GM19395 (cell line): ENCODE measurements at regions not wholly inside any gene's neighbourhood (a gene's known extent, or its start where the extent isn't known, plus 50 kb on each side); places are given as distances from the start of the nearest gene placed in this dataset.

Source experiments
- ATAC-seq: cut with Tn5 transposase; IDR thresholded peaks from one replicate; pipeline ENCODE4 v1.9.1; 2021; ENCODE audit warnings: mild to moderate bottlenecking, moderate library complexity; ENCODE audit not compliant: unreplicated experiment

DNA sequence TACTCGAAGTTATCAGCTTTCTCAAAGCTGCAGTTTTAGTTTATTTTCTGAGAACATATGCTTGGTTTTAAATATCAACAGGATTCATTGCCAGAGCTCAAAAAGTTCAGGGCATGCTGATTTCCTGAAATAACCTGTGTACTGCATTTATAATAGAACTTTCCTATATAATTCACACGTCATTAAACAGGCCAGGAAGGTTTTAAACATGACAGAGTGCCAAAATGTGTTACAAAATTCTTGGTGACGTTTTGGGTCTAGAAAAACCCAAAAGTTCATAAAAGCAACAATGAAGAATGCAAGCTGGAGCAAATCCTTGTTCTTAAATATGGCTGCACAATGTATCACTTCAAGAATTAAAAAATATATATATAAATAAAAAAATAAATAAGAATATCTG is 1139.1 kb downstream of the CDH11 start:
- ATAC-seq: no peak

DNA sequence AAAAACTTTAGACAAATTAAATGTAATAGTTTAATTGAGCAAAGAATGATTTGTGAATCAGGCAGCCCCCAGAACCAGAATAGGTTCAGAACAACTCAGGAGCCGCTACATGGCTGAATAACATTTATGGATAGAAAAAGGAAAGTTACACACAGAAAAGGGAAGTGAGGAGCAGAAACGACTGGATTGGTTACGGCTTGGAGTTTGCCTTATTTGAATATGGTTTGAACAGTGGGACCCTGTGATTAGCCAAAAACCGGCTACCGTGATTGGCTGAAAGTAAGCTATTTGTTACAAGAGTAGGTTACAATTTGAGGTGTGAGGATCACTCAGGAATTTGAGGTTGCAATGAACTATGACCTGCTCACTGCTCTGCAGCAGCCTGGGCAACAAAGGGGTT is 1139.8 kb downstream of the CDH11 start:
- no peak for ATAC-seq

DNA sequence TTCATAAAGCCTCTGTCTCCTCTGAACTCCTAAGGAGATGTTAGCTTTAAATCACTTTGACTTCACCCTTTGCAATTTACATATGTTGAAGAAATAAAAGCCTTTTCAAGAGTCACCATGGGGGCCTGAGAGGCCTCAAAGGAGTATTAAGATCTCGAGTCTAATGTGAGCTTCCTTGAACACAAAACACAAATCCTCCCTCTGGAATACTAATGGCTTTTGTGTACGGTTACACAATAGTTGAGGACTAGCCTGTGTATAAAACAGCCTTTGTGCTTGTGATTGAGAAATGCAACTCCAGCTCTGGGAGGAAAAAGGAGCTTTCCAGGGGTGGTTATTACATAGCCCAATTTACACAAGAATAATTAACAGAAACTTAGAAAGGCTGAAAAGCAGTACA is 1140.2 kb downstream of the CDH11 start:
- ATAC-seq: no peak

DNA sequence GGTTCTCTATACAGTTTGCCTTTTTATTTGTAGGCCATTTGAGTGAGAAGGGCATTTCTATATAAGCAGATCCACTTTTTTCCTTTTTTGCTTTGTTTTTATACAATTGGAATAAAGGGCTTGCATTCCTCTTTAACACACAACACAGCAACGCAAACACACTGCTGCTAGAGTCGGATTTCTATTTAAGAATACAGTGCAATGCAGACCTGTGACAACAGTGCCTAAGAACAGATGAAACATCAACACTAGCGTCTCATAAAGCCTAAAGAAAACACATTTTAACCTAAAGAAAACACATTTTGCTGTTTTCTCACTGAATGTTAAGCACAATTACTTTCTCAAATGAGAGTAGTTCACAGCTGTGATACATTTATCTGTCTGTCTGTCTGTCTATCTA is 1141.1 kb downstream of the CDH11 start:
- ATAC-seq: no peak

DNA sequence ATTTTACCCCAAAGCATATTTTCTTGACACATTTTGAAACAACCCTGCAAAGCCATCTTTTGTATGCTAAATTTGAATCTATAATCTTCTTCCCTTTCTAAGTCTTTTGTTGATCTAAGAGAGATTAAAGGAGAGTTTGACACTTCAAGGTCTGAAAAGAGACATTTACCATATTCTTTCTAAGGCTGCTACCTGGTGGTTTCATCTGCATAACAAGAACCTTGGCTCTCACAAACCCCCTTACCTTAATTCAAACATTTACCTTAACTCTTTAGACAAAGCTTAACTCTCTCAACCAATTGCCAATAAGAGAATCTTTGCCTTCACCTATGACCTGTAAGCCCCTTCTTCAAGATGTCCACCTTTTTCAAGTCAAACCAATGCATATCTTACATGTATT is 1143.6 kb downstream of the CDH11 start:
- no peak for ATAC-seq

DNA sequence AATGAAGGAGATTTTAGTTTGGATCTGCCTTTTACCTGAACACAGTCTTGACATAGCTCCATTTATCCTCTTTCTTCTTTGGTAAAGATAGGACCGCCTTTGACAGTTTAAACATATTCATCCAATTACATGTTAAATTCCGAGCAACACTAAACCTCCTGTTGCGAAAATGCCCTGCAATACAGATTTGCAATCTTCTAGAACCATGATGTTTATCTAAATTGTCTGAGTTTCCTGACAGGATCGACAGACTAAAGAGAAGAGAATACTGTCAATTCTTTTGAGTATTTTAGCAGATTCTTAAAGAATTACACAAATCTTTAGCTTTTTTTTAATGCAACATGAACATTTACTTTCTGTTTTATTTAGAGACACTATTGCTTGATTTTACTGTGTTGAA is 1145.5 kb downstream of the CDH11 start:
- ATAC-seq: no peak

DNA sequence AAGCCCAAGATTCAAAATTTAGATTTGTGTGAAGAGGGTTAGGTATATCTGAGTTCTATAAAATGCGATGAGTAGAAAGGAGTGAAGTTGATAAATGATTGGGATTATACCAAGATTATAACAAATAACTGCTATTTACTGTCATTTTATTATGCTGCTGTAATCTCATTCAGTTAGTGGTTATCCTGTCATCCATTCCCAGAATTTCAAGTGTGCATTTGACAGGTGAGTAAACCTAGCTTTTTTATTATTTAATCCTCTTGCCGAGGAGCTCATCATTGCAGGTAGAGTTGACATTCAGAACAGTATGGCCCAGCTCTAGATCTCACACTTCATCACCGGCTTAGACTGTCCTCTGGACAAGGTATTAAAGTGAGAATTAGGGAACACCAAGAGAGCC is 1146.2 kb downstream of the CDH11 start:
- no peak for ATAC-seq

DNA sequence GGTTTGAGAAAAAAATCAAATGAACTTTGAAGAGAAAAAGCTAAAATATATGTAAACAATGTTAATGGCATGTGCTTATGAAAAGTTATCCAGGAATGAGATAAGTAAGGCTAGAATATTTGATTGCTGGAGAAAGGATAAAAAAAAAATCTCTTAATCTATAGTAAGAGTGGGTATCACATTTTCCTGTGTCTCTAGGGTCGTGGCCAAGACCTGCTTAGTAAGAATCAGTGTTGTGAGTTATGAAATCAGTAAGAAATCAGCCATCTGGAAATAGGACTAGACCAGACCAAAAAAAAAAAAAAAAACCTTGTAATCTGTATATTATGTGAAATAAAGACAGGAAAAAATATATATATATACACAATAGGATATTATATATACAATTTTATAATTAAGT is 1153.9 kb downstream of the CDH11 start:
- no peak for ATAC-seq

DNA sequence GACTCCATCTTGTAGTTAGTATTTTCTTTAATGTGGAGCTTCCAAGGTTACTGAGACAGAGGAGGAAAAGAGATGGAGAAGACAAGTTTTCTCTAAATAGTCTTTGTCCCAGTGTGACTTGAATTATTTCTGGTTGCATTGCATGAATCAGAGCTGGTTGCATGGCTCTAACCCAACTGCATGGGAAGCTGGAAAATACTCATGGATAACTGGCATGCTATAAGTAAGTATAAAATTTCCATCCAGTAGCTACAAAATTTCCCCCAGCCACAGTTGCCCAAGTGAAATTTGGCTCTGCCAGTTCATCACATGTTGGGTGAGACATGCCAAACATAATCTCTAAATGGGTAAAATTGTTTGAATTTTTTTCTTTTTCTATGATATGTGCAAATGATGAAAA is 1161.5 kb downstream of the CDH11 start:
- ATAC-seq: no peak

DNA sequence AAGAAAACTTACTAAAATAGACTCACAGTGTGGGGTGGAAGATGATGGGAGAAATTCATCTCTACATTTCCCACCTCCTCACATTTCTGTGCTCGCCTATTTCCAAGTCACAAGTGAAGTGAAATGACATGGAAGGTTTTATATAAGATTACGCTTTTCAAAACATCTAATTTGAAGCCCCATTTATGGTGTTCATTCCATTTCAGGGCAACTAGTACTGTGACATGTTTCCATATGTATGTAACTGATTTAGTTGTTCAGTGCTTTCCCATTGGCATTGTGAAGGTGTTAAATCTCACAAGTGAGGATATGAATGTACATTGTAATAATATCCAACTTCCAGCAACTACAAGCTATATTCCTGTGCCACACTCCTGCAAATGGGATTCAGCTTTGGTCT is 1174.8 kb downstream of the CDH11 start:
- ATAC-seq: no peak

DNA sequence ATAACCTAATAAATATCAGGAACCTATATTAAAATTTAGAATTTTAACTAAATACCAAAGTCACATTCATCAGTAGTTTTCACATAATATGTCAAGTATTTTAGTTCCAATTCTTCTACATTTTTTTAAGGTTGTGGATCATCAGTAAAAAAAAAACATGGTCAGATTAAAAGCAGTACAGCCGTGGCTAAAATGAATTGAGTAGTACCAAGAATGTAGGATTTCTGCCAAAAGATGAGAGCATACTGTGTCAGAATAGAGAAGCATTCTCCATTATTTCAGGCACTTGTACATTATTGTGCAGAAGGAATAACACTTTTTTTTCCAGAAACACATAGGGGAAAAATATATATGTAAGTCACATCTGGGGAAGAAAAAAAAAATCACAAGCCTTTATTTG is 1176.1 kb downstream of the CDH11 start:
- no peak for ATAC-seq

DNA sequence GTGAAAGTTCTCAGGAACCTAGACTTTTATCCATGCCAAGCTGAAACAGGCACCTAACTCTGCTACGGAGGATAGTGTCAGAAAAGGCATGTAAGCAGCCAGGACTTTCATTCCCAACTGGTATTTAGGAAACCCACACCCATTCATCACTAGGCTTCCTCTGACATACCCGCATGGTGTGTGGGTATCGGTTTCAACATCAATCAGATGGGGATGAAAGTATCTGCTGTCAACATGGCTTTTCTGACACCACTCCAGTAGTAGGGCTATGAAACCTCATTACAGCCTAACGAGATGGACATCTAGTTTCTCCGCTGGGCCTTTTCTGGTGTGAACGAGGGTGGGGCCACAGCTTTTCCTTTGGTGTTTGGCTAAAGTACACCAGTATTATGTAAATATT is 1178.3 kb downstream of the CDH11 start:
- ATAC-seq: no peak

DNA sequence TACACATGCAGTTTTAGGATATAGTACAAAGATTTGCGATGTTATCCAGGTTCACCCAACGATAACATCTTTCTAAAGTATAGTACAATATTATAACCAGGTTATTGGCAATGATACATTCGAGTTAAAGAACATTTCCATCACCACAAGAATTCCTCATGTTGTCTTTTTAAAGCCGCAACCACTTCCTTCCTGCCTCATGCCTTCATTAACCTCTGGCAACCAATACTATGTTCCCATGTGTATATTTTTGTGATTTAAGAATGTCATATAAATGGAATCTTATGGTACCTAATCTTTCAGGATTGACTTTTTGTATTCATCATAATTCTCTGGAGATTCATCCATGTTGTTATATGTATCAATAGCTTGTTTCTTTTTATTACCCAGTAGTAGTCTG is 1183.2 kb downstream of the CDH11 start:
- ATAC-seq: no peak

DNA sequence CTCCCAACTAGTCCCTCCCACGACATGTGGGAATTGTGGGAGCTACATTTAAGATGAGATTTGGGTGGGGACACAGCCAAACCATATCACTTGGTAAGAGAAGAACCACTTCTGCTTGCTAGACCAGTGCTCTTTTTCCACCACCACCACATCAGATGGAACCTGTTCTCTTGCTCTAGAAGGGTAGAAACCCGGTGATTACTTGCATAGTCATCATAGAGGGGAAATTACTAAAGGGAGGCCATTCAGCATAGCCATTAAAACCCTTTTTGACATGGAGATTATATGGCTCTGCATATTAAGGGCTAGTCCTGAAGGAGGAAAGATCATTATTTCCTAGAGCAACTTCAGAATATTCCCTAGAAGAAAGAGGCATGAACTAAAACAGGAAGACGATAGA is 1188.0 kb downstream of the CDH11 start:
- ATAC-seq: no peak

DNA sequence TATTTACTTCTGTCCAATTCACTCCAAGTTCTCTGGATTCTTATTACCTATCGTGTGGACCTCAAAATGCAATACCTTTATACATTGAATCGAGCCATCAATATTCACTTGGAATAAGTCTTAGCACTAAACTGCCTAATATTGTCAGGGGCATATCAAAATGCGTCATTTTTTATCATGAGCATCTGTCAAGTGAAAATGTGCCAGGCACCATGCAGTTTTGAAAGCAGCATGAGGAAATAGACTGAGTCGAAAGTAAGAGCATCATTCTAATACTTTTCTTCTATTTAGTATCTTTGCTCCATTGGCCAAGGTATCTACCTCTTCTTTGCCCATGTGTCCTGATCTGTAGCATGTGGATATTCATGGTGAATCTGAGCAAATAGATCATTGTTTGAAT is 1193.4 kb downstream of the CDH11 start:
- ATAC-seq: no peak

DNA sequence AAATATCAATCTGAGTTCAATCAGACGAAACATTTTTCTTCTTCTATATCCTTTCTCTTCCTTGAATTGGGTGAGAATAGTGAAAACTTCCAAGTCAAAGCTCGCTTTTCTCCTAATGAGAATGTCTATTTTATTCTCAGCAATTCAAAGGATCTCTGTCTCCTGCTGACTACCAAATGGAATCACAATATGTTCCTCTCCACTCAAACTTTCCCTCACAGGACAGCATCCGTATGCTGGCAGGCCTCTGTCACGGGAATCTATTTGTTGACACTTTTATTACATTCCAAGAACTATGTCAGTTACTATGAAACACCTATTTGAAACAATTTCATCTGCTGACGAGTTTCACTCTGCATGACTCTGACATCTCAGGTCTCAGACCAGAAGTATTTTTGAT is 1196.6 kb downstream of the CDH11 start:
- no peak for ATAC-seq

DNA sequence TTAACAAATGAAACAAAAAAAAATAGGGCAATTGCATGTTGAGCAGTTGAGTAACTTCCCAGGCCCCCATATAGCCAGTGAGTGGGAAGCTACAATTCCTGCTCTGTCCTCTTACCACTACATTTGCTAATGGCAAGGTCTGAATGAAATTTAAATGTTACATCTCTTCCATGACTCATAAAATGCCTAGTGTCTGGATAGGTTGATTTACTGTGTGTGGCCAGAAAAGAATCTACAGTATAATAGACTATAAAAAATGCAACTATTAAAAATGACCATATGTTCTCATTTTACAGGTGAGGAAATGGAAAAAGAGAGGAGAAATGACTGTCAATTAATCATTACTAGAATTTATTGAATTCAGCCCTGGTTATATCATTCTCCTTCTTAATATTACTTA is 1199.3 kb downstream of the CDH11 start:
- no peak for ATAC-seq

DNA sequence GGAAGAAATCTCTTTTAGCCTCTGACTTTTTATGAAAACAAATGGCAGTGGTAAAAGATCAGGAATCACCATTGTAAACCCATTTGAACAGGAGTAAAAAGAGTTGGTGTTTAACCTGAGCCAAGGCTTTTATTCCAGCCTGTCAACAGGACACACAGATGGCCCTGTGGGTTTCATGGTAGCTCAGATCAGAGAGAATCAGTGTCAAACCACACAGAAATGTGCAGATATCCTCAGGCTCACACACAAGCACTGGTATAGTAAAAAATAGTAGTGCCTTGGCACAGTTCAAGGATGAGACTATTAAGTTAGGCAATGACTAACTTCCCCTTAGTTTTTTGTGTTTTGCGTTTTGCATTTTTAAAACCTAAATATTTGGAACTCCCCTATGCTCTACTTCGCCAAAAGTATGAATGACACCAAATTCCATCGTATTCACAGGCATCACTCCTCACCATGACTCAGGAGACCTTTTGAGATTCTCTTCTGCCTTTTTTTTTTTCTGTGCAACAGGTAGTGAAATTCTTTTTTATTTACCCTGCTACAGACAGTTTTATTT is 1200.0 kb downstream of the CDH11 start:
- no peak for ATAC-seq

DNA sequence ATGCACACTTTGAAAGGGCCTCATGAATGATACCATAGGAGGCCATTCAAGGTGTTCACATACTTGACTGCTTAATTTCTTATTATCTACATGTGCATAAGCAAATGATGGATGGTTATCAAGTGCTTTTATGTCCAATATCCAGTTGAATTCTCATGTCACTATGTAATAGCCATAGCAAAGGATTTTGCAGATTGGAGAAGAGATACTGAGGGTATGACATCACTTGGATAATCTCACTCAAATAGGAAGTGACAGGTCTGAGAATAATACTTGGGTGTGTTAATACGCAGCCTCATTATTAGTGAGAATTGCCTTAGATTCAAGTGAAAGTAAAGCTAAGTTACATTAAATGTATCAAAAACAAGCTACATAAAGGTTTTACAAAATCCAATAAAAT is 1208.6 kb downstream of the CDH11 start:
- no peak for ATAC-seq

DNA sequence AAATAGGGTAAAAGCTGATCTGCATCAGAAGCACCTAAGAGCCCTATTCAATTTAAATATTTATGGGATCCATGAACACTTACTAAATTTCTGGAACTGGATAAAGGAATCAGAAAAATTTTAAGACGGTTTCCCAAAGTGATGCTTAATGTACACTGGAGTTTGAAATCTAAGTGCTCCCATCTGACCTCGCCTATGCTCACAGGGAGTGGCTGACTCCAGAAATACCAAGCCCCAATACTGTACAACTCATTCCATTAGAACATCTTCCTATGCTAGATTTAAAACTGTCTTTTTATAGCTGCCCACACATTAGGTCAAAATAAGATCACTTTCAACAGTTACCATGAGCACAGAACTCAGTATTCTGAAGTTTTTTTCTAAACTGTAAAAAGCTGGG is 1214.6 kb downstream of the CDH11 start:
- no peak for ATAC-seq

DNA sequence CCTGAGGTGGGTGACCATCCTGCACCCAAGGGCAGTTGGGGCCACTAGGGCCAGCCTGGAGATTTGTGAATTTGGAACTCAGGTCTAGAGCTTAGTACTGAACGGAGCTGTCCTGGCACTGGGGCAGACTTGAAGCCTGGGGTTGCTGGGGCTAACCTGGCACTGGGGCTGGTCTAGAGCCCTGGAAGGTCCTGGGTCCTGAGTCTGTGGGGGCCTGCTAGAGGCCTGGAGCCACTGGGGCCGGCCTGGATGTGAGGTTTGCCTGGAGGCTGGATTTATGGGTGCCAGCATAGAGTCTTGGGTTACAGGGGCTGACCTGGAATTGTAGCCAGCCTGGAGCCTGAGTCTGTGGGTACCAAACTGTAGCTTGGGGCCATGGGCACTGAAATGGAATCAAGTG is 1216.9 kb downstream of the CDH11 start:
- ATAC-seq: no peak

DNA sequence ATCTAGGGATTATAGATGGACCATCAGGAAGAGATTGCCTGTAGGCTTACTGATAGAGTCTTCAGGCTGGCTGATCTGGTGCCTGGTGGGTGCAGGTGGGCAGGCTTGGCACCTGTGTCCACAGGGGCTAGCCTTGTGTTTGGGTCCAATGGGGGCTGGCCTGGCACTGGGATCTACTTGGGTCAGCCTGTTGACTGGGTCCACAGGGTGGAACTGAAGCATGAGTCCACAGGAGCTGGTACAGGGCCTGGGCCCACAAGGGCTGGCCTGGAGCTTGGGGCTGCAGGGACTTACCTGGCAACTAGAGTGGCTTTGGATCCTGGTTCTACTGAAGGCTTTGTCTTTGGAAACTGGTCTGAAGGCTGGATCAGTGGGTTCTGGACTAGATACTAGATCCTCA is 1217.7 kb downstream of the CDH11 start:
- no peak for ATAC-seq

DNA sequence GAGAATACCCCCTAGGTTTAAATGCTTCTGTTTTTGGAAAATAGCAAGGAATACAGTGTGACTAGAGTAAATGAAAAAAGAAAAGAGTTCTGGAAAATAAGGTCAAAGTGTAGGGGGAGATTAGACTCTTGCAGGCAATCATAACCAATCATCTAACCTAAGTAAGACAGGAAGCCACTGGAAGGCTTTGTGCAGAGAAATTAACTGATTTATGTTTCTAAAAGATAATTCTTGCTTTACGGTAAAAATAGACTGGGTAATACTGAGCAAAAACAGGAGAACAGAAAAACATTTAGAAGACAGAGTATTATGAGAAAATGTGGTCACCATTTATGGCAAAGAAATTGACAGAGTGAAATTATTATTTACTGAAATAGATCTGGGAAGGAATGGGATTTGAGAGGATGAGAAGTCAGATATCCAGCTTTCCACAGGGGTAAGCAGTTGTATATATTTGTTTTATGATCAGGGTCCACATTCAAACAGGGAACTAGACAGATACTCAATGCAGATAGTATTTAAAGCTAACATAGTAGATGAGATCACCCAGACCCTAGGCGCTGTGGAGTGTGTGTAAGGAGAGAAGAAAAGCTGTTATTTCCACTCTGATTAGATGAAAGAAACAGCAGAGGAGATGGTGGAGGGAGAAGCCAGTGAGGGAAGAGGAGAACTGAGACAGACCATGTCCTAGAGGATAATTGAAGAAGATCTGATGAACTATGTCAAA is 1225.3 kb downstream of the CDH11 start:
- no peak for ATAC-seq
